ENCODE measurements at regions not wholly inside any gene's neighbourhood (a gene's known extent, or its start where the extent isn't known, plus 50 kb on each side); places are given as distances from the start of the nearest gene placed in this dataset.

GRCh38 chr1:186557147-186557777, 96.3 kb upstream of the PDC start:
- DNase-seq (ENCODE audit: low spot score), result no peak

DNA sequence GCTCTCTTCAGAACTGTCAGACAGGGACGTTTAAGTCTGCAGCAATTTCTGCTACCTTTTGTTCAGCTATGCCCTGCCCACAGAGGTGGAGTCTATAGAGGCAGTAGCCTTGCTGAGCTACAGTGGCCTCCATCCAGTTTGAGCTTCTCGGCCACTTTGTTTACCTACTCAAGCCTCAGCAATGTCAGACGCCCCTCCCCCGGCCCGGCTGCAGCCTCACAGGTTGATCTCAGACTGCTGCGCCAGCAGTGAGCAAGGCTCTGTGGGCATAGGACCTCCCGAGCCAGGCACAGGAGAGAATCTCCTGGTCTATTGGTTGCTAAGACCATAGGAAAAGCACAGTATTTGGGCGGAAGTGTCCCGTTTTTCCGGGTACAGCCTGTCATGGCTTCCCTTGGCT, 89.9 kb upstream of the PDC start:
- DNase-seq (ENCODE audit: low spot score), result no peak

DNA sequence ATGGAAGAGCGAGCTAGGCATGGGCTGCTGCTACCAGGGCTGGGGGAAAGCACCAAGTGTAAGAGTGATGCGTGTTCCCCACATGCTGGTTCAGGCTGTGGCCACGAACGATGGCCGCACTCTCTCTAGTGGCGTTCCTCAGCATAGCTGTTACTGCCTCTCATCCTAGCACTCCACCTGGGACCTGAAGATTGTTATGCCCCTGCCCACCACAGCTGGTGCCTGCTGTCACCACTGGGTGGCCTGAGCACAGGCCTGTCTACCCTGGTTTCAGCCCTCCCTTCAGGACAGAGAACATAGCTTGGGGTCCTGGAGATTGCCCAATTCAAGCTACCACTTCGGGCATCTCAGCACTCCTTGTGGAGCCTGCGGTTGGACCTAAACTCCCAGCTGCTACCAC, 80.1 kb upstream of the PDC start:
- DNase-seq (ENCODE audit: low spot score), result no peak

DNA sequence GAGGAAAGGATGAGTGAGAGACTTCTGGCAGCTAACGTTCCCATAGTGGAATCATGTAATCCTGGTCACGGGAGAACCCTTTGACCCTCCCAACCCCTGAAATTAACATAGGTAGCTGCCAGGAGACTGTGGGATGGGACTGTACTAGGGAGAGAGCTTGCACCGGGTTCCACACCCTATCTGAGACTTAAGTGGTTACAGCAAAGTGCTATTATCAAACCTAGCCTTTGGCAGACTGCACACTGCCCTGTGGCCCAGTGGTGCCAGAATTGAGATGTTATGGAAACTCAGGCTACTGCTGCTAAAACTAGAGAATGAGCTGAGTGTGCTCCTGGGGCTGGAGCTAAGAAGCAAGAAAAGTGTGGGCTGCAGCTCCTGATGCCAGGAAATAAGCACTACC, 79.6 kb upstream of the PDC start:
- DNase-seq (ENCODE audit: low spot score), result no peak

DNA sequence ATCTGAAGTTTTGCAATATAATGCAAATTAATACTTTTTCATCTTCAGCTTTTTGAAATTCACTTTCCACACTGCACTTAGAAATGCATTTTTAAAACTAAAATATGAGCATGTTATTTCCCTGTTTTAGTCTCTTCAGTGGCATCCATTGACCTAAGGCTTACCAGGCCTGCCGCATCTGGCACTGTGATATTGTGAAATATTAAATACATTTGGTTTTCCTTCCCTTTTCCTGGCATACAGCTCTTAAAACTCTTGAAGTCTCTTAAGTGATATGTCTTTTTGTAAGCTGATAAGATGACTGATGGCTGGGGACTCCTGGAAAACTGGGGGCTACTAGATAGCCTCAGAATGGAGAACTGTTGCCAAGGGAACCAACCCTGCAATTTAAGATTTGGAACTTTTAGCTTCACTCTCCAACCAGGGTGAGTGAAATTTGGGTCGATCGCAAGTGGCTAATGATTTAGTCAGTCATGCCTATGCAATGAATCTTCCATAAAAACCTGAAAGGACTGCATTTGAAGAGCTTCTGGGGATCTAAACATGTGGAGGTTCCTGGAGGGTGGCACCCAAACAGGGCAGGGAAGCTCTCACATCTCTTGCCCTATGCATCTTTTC, 75.5 kb upstream of the PDC start:
- DNase-seq (ENCODE audit: low spot score), result no peak

GRCh38 chr1:186535388-186536133, 74.6 kb upstream of the PDC start:
- no peak for DNase-seq (ENCODE audit: low spot score)

- no peak for DNase-seq (ENCODE audit: low spot score)
These were observed 73.5 kb upstream of the PDC start for GRCh38 chr1:186534401-186534800.

DNA sequence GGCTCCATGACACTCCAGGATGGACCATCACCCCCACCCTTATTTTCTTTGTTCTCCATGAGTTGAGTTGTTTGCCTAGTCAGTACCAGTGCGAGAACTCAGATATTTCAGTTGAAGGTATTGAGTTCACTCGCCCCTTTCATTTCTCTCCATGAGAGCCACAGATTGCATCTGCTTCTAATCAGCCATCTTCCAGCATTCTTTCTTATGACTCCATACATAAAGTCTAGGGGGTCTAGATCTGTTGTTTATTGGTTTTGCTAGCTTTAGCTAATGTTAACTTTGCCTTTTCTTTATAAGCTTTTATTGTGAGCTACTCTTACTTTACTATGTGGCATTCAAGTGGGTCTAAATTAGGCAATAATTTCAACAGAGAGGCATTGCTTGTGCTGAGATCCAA, 71.6 kb upstream of the PDC start:
- DNase-seq (ENCODE audit: low spot score), result no peak

DNA sequence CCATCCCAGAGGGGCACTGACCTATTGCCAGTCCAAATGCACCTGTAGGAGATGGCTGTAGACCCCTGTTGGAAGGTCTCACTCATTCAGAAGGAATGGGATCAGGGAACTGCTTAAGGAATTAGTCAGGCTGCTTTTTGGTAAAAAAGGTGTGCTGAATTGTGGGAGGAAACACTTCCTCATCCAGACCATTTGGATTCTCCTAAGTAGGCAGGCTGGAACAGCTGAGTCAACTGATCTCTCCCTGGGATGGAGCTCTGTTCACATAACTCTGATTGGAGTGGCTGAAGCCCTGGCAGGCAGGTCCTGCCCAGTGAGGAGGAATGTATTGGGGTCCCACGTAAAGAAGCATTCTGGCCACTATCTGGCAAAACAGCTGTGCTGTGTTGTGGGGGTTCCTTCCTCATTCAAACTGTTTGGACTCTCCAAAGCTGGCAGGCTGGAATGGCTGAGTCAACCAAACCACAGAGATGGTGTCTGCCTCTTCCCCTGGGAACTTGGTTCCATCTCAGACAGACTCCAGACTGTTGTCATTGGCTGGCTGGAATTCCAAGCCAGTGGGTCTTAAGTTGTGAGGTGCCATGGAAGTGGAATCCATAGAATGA, 70.7 kb upstream of the PDC start:
- DNase-seq (ENCODE audit: low spot score), result no peak

GRCh38 chr1:186530109-186530508, 69.2 kb upstream of the PDC start:
- no peak for DNase-seq (ENCODE audit: low spot score)

DNA sequence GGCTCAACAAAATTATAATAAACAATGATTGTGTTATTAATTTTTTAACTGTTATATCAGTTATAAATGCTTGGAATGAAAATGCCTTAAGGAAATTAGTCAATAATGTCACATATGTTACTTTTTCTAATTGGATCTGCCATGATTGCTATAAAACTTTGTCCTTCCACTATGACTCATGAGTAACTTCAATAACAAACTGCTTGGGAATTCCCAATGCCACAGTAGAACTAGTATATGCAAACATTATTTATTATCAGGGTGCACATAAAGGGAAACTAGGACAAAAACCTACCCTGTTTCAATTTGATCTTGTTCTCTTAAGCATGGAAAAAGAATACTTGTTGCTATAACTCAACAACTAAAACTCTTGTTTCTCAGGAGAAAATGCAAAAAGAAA, 59.1 kb upstream of the PDC start:
- DNase-seq (ENCODE audit: low spot score), result no peak

- DNase-seq (ENCODE audit: low spot score), result no peak
These were observed 58.0 kb upstream of the PDC start for GRCh38 chr1:186518822-186519381.

DNA sequence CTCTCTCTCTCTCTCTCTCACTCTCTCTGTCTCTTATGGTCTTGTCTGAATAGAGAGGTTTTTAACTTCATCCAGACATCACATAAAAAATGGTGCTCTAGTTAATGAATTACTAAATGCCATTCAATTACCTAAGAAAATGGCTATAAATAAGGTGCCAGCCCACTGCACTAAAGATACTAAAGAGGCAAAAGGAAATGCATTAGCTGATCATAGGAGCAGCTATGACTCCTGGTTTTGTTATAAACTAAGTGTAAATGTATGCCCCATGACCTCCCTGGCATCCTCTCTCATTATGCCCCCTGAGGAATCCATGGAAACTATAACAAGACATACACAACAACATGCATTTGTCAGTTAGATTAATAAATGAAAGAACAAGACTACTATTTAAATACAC, 57.5 kb upstream of the PDC start:
- no peak for DNase-seq (ENCODE audit: low spot score)

DNA sequence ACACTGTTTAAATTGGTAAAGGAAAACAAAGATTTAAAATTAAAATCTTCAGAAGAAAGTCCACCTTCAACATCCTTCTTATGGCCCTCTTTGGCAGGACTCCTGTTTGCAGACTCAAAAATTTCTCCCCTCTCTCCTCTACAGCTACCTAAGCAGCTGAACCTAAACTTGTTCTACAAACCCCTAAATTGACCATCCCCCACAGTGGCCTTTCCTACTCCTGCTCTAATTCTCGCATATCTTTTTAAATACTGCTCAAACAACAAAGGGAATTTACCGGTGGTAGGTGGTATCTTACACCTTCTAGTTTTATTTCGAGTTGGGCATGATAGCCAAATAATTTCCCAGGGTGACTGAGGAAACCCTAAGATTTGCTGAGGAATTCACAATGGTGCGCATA, 53.5 kb upstream of the PDC start:
- DNase-seq (ENCODE audit: low spot score), result no peak

- DNase-seq (ENCODE audit: low spot score), result no peak
These were observed 52.6 kb upstream of the PDC start for GRCh38 chr1:186513526-186513925.

DNA sequence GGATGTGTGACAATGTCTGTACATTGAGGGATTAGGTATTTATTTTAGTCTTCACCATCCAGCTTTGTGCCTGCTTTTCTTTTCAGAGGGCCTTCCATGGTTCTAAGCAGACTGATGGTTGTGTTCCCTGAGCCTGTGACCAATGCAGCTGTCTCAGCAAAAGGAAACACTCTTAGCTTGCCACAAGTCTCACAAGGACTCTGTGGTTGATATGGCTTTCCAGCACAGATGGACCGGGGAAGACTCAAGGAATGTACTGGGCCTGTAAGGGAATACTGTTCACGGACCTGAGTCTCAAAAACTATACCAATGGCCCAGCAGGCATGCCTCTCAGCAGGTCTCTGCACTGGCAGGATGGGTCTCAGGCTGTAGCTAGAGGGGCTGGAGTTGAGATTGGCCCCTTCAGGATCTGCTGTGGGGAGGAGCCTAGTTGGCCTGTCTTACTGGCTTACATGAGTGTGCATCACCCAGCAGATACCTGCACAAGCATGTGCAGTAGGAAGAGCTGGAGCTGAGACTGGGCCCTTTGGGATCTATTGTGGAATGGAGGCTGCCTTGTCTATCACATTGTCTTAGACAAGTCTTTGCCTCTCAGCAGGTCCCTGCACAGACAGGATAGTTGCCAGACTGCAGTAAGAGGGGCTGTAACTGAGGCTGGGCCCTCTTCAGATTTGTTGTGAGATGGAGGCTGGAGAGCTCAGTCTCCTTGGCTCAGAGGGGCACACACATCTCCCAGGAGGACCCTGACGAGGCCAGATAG, 52.0 kb upstream of the PDC start:
- no peak for DNase-seq (ENCODE audit: low spot score)

GRCh38 chr1:186511761-186512637, 51.1 kb upstream of the PDC start:
- no peak for DNase-seq (ENCODE audit: low spot score)

Measured in iPS-NIHi11 (cell line).